ENCODE measurements at regions not wholly inside any gene's neighbourhood (a gene's known extent, or its start where the extent isn't known, plus 50 kb on each side); places are given as distances from the start of the nearest gene placed in this dataset.

GRCh38 chr2:38156436-38156835 is 80.5 kb upstream of the CYP1B1 start:
- no peaks in the 10 kb centered on the region for H3F3A ChIP-seq (ENCODE audit: insufficient read depth, low read length, poor library complexity, severe bottlenecking)
- no peaks in the 10 kb centered on the region for H3K36me3 ChIP-seq (ENCODE audit: insufficient read depth, low read length)
- no peaks in the 10 kb centered on the region for H3K27me3 ChIP-seq (ENCODE audit: insufficient read depth, low read depth, low read length)
- no peak overlapping the region for H3K27ac ChIP-seq (ENCODE audit: low read length)
- H4K20me1 ChIP-seq (ENCODE audit: insufficient read depth) = no peaks in the 10 kb centered on the region
- TF ChIP-seq SMC3 (conservative IDR thresholded peaks at IDR 0.05; ENCODE audit: poor library complexity) (no peak), MXI1 (conservative IDR thresholded peaks at IDR 0.05; ENCODE audit: poor library complexity, severe bottlenecking) (no peak), RAD21 (conservative IDR thresholded peaks at IDR 0.05) (no peak), POLR2AphosphoS5 (IDR thresholded peaks at IDR 0.05) (no peak), EP300 (conservative IDR thresholded peaks at IDR 0.05; ENCODE audit: poor library complexity, severe bottlenecking) (no peak)
- TF ChIP-seq, protein P1, sequence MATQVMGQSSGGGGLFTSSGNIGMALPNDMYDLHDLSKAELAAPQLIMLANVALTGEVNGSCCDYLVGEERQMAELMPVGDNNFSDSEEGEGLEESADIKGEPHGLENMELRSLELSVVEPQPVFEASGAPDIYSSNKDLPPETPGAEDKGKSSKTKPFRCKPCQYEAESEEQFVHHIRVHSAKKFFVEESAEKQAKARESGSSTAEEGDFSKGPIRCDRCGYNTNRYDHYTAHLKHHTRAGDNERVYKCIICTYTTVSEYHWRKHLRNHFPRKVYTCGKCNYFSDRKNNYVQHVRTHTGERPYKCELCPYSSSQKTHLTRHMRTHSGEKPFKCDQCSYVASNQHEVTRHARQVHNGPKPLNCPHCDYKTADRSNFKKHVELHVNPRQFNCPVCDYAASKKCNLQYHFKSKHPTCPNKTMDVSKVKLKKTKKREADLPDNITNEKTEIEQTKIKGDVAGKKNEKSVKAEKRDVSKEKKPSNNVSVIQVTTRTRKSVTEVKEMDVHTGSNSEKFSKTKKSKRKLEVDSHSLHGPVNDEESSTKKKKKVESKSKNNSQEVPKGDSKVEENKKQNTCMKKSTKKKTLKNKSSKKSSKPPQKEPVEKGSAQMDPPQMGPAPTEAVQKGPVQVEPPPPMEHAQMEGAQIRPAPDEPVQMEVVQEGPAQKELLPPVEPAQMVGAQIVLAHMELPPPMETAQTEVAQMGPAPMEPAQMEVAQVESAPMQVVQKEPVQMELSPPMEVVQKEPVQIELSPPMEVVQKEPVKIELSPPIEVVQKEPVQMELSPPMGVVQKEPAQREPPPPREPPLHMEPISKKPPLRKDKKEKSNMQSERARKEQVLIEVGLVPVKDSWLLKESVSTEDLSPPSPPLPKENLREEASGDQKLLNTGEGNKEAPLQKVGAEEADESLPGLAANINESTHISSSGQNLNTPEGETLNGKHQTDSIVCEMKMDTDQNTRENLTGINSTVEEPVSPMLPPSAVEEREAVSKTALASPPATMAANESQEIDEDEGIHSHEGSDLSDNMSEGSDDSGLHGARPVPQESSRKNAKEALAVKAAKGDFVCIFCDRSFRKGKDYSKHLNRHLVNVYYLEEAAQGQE (IDR thresholded peaks at IDR 0.05; ENCODE audit: borderline replicate concordance) = no peak
- TF ChIP-seq, protein P2, sequence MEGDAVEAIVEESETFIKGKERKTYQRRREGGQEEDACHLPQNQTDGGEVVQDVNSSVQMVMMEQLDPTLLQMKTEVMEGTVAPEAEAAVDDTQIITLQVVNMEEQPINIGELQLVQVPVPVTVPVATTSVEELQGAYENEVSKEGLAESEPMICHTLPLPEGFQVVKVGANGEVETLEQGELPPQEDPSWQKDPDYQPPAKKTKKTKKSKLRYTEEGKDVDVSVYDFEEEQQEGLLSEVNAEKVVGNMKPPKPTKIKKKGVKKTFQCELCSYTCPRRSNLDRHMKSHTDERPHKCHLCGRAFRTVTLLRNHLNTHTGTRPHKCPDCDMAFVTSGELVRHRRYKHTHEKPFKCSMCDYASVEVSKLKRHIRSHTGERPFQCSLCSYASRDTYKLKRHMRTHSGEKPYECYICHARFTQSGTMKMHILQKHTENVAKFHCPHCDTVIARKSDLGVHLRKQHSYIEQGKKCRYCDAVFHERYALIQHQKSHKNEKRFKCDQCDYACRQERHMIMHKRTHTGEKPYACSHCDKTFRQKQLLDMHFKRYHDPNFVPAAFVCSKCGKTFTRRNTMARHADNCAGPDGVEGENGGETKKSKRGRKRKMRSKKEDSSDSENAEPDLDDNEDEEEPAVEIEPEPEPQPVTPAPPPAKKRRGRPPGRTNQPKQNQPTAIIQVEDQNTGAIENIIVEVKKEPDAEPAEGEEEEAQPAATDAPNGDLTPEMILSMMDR (IDR thresholded peaks at IDR 0.05; ENCODE audit: poor library complexity, severe bottlenecking) = no peak
- no peak overlapping the region for H3K4me2 ChIP-seq (ENCODE audit: low read length)
- H3K9ac ChIP-seq (ENCODE audit: low read length) = no peak overlapping the region
- no peak overlapping the region for H3K4me3 ChIP-seq (ENCODE audit: low read length)
- H3K9me3 ChIP-seq (ENCODE audit: low read length) = no peaks in the 10 kb centered on the region
- H3K9me2 ChIP-seq (ENCODE audit: insufficient read depth, low read length) = no peaks in the 10 kb centered on the region
- H3K79me2 ChIP-seq (replicated peaks; ENCODE audit: insufficient read depth, low read length) = no peaks in the 10 kb centered on the region
- H2AFZ ChIP-seq (ENCODE audit: low read depth, low read length) = no peak overlapping the region

- Histone ChIP-seq H3K27ac (ENCODE audit: low read length) (no peak overlapping the region), H3K9ac (ENCODE audit: low read length) (no peak overlapping the region), H4K20me1 (ENCODE audit: insufficient read depth) (no peaks in the 10 kb centered on the region), H3K36me3 (ENCODE audit: insufficient read depth, low read length) (no peaks in the 10 kb centered on the region), H3K4me2 (ENCODE audit: low read length) (no peak overlapping the region), H3K4me3 (ENCODE audit: low read length) (no peak overlapping the region), H3K79me2 (replicated peaks; ENCODE audit: insufficient read depth, low read length) (no peaks in the 10 kb centered on the region), H2AFZ (ENCODE audit: low read depth, low read length) (no peak overlapping the region), H3K9me3 (ENCODE audit: low read length) (no peaks in the 10 kb centered on the region), H3K9me2 (ENCODE audit: insufficient read depth, low read length) (no peaks in the 10 kb centered on the region), H3K27me3 (ENCODE audit: insufficient read depth, low read depth, low read length) (no peaks in the 10 kb centered on the region), H3F3A (ENCODE audit: insufficient read depth, low read length, poor library complexity, severe bottlenecking) (no peaks in the 10 kb centered on the region)
- TF ChIP-seq MXI1 (conservative IDR thresholded peaks at IDR 0.05; ENCODE audit: poor library complexity, severe bottlenecking) (no peak), TAF1 (IDR thresholded peaks at IDR 0.05; ENCODE audit: low read depth) (no peak), EP300 (conservative IDR thresholded peaks at IDR 0.05; ENCODE audit: poor library complexity, severe bottlenecking) (no peak)
- TF ChIP-seq, protein P1 (IDR thresholded peaks at IDR 0.05; ENCODE audit: borderline replicate concordance) = no peak
Measured at GRCh38 chr2:38155015-38155414, 79.1 kb upstream of the CYP1B1 start.
